HEK293 (cell line): ENCODE measurements at regions not wholly inside any gene's neighbourhood (a gene's known extent, or its start where the extent isn't known, plus 50 kb on each side); places are given as distances from the start of the nearest gene placed in this dataset.

Source experiments
- CTCF ChIA-PET: fragments of 350-600 bp; formaldehyde crosslinking; extraction: SDS; loops from one replicate; lab custom pipeline; 2021; ENCODE audit warnings: antibody characterized with exemption; lab: Yijun Ruan, JAX
- POLR2A ChIA-PET: fragments of 300-600 bp; formaldehyde crosslinking; extraction: SDS; loops from one replicate; lab custom pipeline; 2020; ENCODE audit warnings: antibody characterized with exemption, inconsistent platforms; lab: Yijun Ruan, JAX
- H3K27ac ChIP-seq: fragments of 200-500 bp; sonication (Bioruptor generic); 2 replicates; pipeline ENCODE4 v1.5.1; 2014; ENCODE audit warnings: low read depth, low read length, control low read depth, inconsistent platforms; ENCODE audit errors: extremely low read depth
- H3K36me3 ChIP-seq, 2 experiments: fragments of 200-500 bp in 1 of 2; sonication (Bioruptor generic) in 1 of 2; 1 replicate in 1 of 2; 2 replicates in 1 of 2; pipeline ENCODE4 v1.5.1; 2014 to 2017; ENCODE audit warnings: inconsistent platforms in 2 of 2, low read length in 2 of 2; ENCODE audit not compliant: control insufficient read depth in 2 of 2, insufficient read depth in 1 of 2
- H3K4me1 ChIP-seq: fragments of 200-500 bp; sonication (Bioruptor generic); 2 replicates; pipeline ENCODE4 v1.5.1; 2014; ENCODE audit warnings: mild to moderate bottlenecking, low read length, inconsistent platforms; ENCODE audit not compliant: control insufficient read depth, insufficient read depth
- H3K4me3 ChIP-seq: 2 replicates; pipeline ENCODE4 v1.5.1; 2011; ENCODE audit warnings: low read depth, mild to moderate bottlenecking, control low read depth, low read length, moderate library complexity
- H3K9me3 ChIP-seq: fragments of 200-500 bp; sonication (Bioruptor generic); 2 replicates; pipeline ENCODE4 v1.5.1; 2014; ENCODE audit warnings: low read depth, low read length, inconsistent platforms; ENCODE audit not compliant: control insufficient read depth, insufficient read depth
- SETDB1 ChIP-seq: IDR thresholded peaks from one replicate; pipeline ENCODE4 v1.6.1; 2017; ENCODE audit warnings: mild to moderate bottlenecking, low read length, moderate library complexity, mixed read lengths; ENCODE audit not compliant: insufficient read length
- SP7 ChIP-seq: fragments of 450-650 bp; formaldehyde crosslinking; IDR thresholded peaks from 2 replicates; pipeline ENCODE4 v1.5.1; 2016; ENCODE audit warnings: missing biosample characterization, missing genetic modification characterization
- ZBTB10 ChIP-seq: fragments of 450-650 bp; formaldehyde crosslinking; IDR thresholded peaks from 2 replicates; pipeline ENCODE4 v1.5.1; 2016; ENCODE audit warnings: missing biosample characterization, missing genetic modification characterization
- ZNF112 ChIP-seq: fragments of 450-650 bp; formaldehyde crosslinking; IDR thresholded peaks from 2 replicates; pipeline ENCODE4 v1.5.0; 2017; ENCODE audit warnings: missing biosample characterization, missing genetic modification characterization
- ZNF148 ChIP-seq: fragments of 450-650 bp; formaldehyde crosslinking; IDR thresholded peaks from 2 replicates; pipeline ENCODE4 v1.5.0; 2017; ENCODE audit warnings: missing biosample characterization, missing genetic modification characterization, borderline replicate concordance
- ZNF19 ChIP-seq: fragments of 450-650 bp; formaldehyde crosslinking; IDR thresholded peaks from 2 replicates; pipeline ENCODE4; 2016; ENCODE audit warnings: missing biosample characterization, missing genetic modification characterization, low read depth
- ZNF223 ChIP-seq: fragments of 450-650 bp; formaldehyde crosslinking; IDR thresholded peaks from 2 replicates; pipeline ENCODE4 v1.5.1; 2016; ENCODE audit warnings: missing biosample characterization, missing genetic modification characterization
- ZNF324 ChIP-seq: fragments of 450-650 bp; formaldehyde crosslinking; IDR thresholded peaks from 2 replicates; pipeline ENCODE4 v1.5.1; 2016; ENCODE audit warnings: missing biosample characterization, missing genetic modification characterization
- ZNF391 ChIP-seq: fragments of 450-650 bp; formaldehyde crosslinking; IDR thresholded peaks from 2 replicates; pipeline ENCODE4 v1.5.1; 2016; ENCODE audit warnings: low read depth, missing biosample characterization, missing genetic modification characterization, borderline replicate concordance
- ZNF449 ChIP-seq: fragments of 450-650 bp; formaldehyde crosslinking; IDR thresholded peaks from 2 replicates; pipeline ENCODE4 v1.5.1; 2017; ENCODE audit warnings: missing biosample characterization, mild to moderate bottlenecking, missing genetic modification characterization, moderate library complexity
- ZNF48 ChIP-seq: fragments of 450-650 bp; formaldehyde crosslinking; IDR thresholded peaks from 2 replicates; pipeline ENCODE4 v1.5.1; 2016; ENCODE audit warnings: missing biosample characterization, missing genetic modification characterization
- ZNF610 ChIP-seq: fragments of 450-650 bp; formaldehyde crosslinking; IDR thresholded peaks from 2 replicates; pipeline ENCODE4 v1.5.1; 2016; ENCODE audit warnings: missing biosample characterization, missing genetic modification characterization, borderline replicate concordance
- ZNF639 ChIP-seq: fragments of 450-650 bp; formaldehyde crosslinking; IDR thresholded peaks from 2 replicates; pipeline ENCODE4 v1.5.1; 2016; ENCODE audit warnings: missing biosample characterization, missing genetic modification characterization
- ZNF654 ChIP-seq: fragments of 450-650 bp; formaldehyde crosslinking; IDR thresholded peaks from 2 replicates; pipeline ENCODE4 v1.5.1; 2016; ENCODE audit warnings: low read depth, missing biosample characterization, missing genetic modification characterization
- ZNF658 ChIP-seq: fragments of 450-650 bp; formaldehyde crosslinking; IDR thresholded peaks from 2 replicates; pipeline ENCODE4; 2016; ENCODE audit warnings: missing biosample characterization, missing genetic modification characterization
- ZNF704 ChIP-seq: fragments of 450-650 bp; formaldehyde crosslinking; IDR thresholded peaks from 2 replicates; pipeline ENCODE4 v1.5.1; 2016; ENCODE audit warnings: missing biosample characterization, missing genetic modification characterization
- ZNF792 ChIP-seq: fragments of 450-650 bp; formaldehyde crosslinking; IDR thresholded peaks from 2 replicates; pipeline ENCODE4 v1.5.1; 2016; ENCODE audit warnings: missing biosample characterization, missing genetic modification characterization

GRCh38 chr21:28418726-28419514 lies 573.8 kb downstream of the LTN1 start:
- no peak overlapping the region for H3K27ac ChIP-seq
- TF ChIP-seq ZBTB10 (tag by site-specific recombination): no peak
- TF ChIP-seq ZNF658 (tag by site-specific recombination): no peak
- no peak for TF ChIP-seq ZNF449 (tag by site-specific recombination)
- no peak for TF ChIP-seq ZNF792 (tag by site-specific recombination)
- no peak for TF ChIP-seq ZNF639
- no peak for TF ChIP-seq ZNF391
- TF ChIP-seq ZNF112 (tag by site-specific recombination): no peak
- TF ChIP-seq ZNF704 (tag by site-specific recombination): no peak
- TF ChIP-seq ZNF19: no peak
- no peak for TF ChIP-seq ZNF654
- no peak for TF ChIP-seq SP7 (tag by site-specific recombination)
- TF ChIP-seq ZNF223 (tag by site-specific recombination): no peak
- no peak for TF ChIP-seq ZNF48
- no peak for TF ChIP-seq ZNF610 (tag by site-specific recombination)
- no peak for TF ChIP-seq ZNF148 (tag by site-specific recombination)
- TF ChIP-seq ZNF324: no peak
- TF ChIP-seq SETDB1: no peak
- H3K36me3 ChIP-seq: no peaks in the 10 kb centered on the region
- no peak overlapping the region for H3K4me3 ChIP-seq
- no peaks in the 10 kb centered on the region for H3K4me1 ChIP-seq
- H3K9me3 ChIP-seq: no peaks in the 10 kb centered on the region; the same call in 1 of the 2 replicates
- ChIA-PET POLR2A (no interaction called here), CTCF (interaction anchor here (0.6 kb wide), 1 partner anchor 97 kb away, joined by 4 read pairs; no protein-coding TSS in a partner anchor)
